ENCODE measurements at regions not wholly inside any gene's neighbourhood (a gene's known extent, or its start where the extent isn't known, plus 50 kb on each side); places are given as distances from the start of the nearest gene placed in this dataset.
"Not testable (repeated sequence)": the region's sequence is repeated elsewhere in the genome, so short reads cannot be mapped to it uniquely, and the experiment has no call there.

DNA sequence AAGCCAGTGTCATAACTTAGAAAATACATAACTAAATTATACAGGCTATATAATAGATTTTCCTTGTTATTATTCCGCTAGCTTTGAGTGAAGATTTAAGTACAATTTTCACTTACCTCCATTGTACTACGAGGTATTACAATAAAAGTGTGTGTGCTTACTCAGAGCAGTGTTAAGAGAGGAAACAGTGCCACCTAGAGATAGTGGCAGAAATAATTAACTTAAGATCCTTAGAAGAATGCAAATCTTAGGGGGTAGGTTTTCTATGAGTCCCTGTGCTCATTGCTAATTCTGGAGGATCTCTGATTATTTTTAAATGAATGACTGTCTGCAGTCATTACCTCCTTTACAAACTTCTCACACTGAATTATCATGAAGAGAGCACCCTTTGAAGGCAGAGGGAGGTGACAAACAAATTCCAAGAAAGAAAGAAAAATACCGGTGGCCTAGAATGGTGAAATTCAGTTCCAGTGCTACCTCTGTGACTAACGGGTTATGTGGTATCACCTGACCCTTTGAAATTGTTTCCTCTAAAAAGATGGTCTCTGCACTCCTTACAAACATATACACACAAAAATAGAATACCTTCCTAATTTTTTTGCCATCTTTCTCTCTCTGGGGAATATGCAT lies 379.8 kb downstream of the TRIM36 start:
- no peak for DNase-seq

DNA sequence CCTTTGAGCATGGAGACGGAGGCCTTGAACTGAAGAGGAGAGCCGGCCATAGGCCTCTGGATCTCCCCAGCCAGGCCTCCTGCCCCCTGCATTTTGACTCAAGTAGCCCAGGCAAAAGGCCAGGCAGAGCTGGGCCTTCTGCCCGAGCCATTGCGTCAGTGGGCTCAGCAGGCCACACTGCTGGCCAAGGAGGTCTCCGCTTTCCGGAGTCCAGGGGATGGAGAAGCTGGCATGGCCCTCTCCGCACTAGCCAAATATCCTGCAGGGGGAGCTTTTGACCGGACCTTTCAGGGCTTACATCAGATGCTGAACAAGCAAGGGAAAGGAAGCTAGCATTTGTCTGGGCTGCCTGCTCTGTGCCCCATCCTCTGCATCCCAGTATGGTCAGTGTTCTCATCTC lies 386.8 kb downstream of the TRIM36 start:
- DNase-seq, result no peak

DNA sequence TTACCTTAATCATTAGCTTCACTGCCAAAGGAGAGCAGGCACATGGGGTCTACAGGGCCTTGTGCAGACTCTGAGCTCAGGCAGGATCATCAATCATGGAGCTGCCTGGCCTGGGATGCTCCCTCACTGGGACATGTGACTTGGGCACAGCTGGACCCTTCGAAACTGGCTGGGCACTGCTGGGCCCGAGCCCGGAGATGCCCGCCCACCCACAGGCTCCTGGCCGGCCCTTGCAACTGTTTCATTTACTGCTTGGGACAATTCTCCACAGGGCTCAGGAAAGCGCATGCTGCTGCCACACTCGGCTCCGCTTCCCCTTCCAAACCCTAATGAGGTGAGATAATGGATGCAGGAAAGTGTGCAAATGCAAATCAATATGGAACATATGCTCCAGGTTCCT lies 387.5 kb downstream of the TRIM36 start:
- DNase-seq, result no peak

DNA sequence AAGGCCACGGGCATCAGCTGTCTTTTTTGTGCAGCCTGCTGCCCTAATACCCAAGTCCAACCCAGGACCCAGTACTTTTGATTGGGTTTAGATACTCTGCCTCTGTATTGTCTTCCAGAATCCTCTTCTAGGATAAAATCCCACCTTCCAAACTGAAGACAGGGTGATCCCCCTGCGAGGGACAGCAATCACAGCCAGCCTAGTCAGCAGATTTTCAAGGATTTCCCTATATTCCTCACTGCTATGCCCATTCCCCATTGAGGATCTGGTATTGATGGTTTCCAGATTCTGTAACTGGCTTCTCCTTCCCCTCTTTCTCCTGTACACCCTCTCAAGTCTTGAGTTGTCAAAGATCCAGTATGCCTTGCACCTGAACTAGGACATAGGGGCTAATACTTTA lies 389.4 kb downstream of the TRIM36 start:
- DNase-seq, result no peak

DNA sequence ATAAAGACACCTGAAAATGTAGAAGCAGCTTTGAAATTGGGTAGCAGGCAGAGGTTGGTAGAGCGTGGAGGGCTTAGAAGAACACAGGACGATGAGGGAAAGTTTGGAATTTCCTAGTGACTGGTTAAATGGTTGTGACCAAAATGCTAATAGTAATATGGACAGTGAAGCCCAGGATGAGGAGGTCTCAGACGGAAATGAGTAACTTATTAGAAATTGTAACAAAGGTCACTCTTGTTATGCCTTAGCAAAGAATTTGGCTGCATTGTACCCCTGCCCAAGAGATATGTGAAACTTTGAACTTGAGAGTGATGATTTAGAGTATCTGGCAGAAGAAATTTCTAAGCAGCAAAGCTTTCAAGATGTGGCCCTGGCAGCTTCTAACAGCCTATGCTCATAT lies 382.5 kb downstream of the KCNN2 start:
- no peak for DNase-seq

DNA sequence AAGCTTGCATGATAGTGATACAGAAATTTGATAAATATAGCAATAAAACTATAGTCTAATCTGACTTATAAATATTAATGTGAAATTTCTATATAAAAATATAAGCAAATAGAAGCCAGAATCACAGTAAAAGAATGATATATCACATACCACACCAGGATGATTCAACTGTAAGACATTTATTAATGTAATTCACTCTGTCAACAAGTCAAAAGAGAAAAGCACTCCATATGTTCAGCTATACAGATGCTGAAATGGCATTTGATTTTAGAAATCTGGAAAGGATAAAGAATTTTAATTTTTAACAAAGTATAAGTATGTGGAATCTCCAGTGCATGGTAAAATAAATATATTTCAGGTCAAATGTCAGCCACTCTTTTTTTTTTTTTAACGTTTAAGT lies 372.4 kb downstream of the KCNN2 start:
- DNase-seq, result no peak

DNA sequence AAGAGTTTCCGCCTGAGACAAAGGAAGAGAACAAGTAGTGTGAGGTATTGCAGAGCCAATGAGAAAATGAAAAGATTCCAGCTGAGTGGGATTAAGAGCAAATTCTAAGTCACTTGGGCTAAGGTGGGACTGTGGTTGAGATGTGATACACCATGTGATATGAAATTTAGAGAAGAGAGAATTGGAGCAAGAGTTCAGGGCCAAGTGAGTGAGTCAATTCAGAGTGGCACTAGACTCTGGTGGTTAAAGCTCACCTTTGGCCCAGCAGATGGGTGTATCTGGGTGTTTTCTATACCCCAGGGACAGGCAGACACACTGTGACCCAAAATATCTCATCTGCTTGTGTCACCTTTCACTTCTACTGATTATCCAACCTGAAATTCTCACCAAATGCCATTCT lies 368.1 kb downstream of the KCNN2 start:
- DNase-seq, result no peak

DNA sequence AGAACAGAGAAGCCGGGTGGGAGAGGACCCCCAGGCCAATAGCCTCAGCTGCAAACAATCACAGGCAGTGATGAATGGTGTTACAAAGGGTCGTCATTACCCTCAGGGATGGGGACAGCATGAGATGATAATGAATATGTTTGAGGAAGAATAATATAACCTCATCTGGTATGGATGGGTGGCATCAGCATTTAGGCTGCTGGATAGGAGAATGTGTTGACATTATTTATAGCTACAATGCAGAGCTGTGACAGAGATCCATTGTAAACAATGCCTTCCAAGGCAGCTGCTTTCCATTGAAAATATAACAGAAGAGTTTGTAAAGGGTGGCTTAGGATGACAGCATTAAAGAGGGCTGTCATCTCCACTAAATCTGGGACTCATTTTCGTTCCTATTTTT lies 365.5 kb downstream of the KCNN2 start:
- no peak for DNase-seq

DNA sequence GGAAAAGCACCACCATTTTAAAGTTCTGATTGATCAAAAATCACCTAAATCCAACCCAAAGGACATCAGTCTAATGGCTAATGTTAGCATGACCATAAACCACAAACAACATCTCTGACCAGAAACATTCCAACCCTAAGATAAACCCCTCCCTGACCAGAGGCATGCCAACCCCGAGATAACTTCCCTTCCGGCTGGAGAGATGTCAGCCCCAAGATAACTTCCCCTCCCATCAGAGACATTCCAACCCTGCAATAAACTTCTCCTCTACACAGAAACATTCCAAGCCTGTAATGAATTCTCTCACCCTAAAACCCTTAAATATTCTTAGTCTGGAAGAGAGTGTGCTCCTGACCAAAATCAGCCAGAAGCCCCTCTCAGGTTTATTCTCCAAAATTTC lies 364.3 kb downstream of the KCNN2 start:
- DNase-seq, result no peak

DNA sequence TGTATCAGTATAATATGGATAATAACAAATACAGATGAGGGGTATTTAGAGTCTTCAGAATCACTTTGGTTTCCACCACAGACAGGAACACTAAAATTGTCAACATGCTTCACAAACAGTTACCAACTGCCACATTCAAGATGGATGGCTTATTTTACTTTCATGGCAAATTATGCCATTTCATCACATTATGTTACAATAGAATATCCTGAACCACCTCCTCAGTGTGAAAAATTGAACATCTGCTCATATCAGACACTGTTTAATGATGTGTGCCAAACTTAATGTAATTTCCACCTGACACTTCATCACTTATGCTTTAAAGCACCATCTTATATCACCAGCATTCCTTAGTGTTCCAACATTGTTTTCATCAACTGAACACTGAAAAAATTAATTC lies 357.4 kb downstream of the KCNN2 start:
- no peak for DNase-seq

DNA sequence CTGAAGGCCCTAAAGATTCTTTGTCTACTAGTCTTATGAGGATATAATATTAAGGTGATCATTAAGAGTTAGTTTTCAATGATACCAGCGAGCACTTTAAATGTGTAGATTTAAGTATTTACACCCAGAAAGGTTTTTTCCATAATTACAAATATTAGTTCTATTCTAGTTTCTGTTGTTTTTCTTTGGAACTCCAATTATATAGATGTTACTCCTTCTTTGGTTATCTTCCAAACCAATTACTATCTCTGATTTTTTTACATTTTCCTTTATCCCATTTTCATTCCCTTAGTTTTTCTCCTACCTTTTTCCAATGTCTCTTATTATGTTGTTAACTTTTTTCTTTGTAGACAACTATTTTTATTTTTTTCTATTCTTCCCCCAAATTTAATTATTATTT lies 355.1 kb downstream of the KCNN2 start:
- DNase-seq, result no peak

DNA sequence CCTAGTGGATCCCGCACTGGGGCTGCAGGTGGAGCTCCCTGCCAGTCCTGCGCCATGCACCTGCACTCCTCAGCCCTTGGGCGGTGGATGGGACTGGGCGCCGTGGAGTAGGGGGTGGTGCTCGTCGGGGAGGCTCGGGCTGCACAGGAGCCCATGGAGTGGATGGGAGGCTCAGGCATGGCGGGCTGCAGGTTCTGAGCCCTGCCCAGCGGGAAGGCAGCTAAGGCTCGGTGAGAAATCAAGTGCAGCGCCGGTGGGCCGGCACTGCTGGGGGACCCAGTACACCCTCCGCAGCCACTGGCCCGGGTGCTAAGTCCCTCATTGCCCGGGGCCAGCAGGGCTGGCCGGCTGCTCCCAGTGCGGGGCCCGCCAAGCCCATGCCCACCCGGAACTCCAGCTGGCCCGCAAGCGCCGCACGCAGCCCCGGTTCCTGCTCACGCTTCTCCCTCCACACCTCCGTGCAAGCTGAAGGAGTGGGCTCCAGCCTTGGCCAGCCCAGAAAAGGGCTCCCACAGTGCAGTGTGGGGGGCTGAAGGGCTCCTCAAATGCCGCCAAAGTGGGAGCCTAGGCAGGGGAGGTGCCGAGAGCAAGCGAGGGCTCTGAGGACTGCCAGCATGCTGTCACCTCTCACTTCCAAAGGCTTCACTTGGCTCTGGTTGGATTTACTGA lies 342.5 kb downstream of the KCNN2 start:
- DNase-seq, result not testable (repeated sequence)

DNA sequence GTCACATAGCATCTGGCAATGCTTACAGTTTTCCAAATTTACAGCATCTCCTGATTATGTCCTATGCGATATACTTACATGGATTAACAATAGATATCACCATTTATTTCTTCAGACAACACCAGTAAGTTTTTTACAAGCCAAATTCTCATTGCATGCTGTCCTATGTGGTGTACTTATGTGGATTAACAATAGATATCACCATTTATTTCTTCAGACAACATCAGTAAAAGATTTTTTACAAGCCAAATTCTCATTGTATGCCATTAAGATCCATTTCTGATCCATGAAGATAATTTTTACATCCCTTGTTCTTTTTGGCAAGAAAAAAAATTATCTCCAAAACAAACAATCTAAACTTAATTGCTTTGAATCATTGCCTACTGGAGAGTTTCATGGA lies 340.9 kb downstream of the KCNN2 start:
- no peak for DNase-seq

DNA sequence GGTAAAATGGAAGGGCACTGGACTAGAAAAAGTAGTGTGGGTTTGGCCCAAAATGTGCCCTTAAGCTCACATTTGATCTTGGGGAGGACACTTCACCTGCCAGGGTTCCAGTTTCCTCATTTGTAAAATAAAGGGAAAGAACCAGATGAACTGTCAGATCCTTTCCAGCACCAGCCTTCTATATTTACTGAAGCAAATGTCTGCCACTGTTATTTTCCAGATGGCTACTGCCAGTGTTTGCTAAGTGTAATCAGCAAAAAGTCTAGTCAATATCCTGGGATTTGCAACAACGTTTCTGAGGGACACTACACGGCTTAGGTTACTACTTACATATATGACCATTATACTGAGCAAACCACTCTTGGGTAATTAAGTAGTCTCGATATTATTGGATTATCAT lies 340.3 kb downstream of the KCNN2 start:
- no peak for DNase-seq

DNA sequence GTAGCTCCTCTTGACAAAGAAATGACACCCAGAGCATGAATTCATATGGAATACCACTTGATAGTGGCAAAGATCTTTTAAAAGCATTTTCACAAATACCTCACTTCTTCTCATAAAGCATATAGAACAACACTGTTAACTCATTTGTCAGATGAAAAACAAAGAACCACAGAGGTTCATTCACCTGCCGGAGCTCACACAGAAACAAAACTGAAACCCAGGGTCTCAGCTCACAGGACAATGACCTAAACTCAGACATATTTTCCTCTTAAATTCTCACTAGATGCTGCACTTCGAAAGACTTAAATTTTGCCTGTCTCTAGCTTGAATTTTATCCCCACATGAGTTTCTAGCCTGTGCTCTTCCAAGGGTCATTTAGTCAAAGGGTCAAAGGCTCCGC lies 339.0 kb downstream of the KCNN2 start:
- DNase-seq, result no peak

DNA sequence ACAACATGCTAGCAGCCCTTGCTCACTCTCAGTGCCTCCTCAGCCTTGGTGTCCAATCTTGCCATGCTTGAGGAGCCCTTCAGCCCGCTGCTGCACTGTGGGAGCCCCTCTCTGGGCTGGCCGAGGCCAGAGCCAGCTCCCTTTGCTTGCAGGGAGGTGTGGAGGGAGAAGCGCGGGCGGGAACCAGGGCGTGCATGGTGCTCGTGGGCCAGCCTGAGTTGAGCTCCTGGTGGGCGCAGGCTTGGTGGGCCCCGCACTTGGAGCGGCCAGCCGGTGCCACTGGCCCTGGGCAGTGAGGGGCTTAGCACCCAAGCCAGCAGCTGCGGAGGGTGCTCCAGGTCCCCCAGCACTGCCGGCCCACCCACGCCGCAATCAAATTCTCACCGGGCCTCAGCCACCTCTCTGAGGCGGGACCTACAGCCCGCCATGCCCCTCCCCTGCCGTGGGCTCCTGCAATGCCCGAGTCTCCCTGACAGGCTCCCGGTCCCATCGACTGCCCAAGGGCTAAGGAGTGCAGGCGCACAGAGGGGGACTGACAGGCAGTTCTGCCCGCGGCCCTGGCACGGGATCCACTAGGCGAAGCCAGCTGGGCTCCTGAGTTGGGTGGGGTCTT lies 333.5 kb downstream of the KCNN2 start:
- no peak for DNase-seq

DNA sequence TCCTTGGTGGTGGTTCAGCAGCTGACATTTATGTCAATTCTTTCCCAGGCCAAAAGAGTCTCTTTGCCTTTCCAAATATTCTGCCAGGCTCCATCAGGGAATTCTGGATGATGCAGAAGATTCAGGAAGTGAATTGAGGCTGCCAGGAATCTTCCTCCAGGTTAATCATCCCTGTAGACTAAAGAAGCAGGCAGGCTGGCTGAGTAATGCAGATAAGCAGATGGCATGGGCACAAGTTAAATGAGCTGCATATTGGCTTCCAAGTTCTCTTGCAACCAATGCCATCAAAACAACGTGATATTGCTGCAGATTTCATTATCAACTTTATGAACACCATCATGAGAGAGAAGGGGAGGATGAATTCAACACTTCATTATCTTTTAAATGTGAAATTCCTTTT lies 324.5 kb downstream of the KCNN2 start:
- DNase-seq, result no peak

DNA sequence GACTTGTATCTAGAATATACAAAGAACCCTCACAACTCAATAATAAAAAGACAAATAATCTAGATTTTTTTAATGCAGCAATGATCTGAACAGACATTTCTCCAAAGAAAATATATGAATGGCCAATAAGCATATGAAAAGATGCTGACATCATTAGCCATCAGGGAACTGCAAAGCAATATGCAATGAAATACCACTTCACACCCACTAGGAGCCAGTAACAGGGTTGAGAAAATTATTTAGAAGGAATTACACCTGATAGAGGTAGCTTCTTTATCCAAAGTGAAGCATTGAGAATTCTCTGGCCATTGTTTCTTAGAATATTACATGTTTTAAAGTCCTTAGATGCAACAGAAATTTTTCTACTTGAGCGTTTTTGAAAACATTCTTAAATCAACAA lies 316.9 kb downstream of the KCNN2 start:
- no peak for DNase-seq

DNA sequence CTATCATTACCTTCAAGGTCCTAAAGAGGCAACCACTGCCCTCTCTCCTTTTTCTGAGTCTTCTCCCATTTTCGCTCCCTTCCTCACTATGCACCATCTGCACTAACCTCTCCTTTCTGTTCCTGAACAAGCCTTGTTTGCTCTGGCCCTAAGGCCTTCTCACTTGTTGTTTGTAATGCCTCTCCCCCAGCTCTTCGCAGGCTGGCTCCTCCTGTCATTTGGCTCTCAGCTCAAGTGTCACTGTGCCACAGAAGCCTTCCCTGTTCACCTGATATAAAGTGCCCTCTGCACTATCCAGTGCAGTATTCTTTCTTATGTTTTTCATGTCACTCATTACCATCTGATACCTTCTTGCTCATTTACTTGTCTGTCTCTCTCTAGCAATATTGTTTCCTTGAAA lies 303.7 kb downstream of the KCNN2 start:
- DNase-seq, result no peak

DNA sequence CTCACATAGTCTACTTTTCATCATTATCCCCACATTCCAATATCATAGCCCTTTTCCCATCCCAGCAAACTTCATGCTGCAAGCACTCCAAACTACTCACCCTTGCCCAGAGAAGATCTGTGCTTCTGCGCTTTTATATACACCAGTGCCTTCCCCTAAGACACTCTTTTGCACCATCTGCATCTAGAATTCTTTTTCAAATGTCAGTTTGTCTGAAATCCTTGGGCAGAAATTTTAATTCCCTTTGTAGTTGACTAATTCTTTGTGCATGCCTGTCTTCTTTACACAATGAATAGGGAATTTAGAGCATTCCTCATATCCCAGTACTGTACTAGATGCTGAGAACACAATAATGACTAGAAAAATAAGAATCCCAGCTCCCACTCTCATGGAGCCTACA lies 298.9 kb downstream of the KCNN2 start:
- no peak for DNase-seq

DNA sequence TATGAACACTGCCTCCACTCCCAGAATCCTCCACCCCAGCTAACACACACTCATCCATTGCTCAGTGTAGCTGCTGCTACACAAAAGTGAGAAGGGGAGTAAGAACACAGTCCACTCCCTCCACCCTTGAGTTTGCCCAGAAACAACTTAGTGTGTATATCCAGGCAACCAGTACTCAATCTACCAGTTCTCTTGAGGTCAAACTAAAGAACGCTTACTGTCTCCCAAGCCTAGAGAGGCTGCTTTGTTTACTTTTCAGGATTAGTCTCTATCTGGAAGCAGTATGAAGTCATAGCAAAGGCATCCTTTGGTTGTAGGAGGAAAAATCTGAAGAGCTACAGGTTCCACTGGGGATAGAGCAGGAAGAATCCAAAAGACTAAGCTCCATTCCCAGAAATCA lies 296.3 kb downstream of the KCNN2 start:
- DNase-seq, result no peak

DNA sequence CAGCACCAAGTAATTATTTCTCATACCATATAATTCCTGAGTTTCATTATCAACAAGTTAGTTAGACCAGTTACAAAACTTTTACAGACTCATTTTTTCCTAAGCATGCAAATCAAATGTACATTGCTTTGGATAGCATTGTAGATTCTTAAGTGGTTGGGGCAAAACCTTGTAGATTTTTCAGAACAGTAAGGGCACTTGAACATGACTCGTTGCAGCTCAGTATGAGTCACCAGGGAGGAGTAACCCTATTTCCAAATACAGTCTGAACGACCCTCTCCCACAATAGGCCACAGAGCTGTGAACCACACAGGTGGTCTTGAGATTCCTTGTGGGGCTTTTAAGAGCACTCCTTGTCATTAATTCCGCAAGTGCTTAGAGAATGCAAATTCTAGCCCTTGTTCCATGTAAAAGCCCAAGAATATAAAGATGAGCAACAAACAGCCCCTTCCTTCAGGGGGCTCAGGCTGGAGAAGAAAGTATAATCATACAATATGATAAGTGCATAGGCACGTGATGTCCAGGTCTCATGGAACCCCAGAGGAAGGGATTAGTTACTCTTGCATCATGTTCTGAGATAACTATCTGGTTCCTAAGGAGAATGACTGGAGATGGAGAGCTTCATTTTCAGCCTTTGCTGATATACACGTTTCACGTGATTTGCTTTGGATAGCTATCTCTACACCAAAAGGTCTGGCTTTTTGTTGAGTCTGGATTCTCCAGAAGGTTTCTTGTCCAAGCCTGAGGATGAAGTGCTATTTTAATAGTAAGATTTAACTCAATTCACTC lies 295.7 kb downstream of the KCNN2 start:
- no peak for DNase-seq

DNA sequence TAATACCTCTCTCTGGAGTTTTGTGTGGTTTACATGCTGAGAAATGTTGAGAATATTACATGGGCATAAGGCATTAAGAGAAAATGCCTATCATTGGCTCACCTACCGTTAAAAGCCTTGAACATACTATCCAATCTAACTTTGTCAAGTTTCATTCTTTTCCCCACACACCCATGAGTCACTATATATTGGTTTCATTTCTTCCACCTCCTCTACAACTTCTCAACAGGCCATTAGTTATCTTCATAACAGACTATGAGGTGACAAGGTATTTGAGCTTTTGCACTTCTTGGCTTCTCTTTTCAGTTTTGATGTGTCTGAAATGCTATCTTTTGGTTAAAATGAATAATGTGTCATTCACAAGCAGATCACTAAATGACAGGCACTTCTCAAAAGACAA lies 288.0 kb downstream of the KCNN2 start:
- DNase-seq, result no peak

DNA sequence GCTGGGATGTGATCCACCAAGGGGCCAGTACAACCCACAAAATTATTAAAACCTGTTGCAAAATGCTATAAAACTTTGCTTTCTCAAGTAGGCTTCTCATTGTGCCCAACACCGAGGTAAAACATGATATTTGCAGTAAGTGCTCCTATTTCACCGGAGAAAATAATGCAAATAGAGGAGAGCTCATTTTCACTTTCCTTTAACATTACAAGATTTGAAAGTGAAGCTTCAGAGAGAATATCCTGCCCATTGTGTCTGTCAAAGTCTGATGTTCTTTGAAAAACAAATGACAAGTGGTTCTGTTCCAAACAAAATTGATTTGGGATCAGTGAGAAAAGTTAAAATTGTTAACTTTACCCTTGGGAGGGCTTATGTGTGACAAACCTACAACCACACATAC lies 287.1 kb downstream of the KCNN2 start:
- no peak for DNase-seq

Measured in CD4-positive, alpha-beta T cell treated with Interleukin-12 subunit alpha and Interleukin-12 subunit beta, for 1 hour (primary cell).